Gastroesophageal sphincter (tissue), 4 donors: ENCODE measurements at regions not wholly inside any gene's neighbourhood (a gene's known extent, or its start where the extent isn't known, plus 50 kb on each side); places are given as distances from the start of the nearest gene placed in this dataset.

Experiments used
- ATAC-seq: fragments of 150-250 bp; one replicate; pipeline ENCODE4 v1.9.1; 2016; ENCODE audit warnings: mild to moderate bottlenecking, moderate library complexity
- H3K27ac ChIP-seq, 4 donors: fragments of 200-600 bp; sonication (generic) in 3 of 4; 1 replicate in 3 of 4; 2 replicates in 1 of 4; pipeline ENCODE4 v1.5.1; 2016 to 2019
- H3K27me3 ChIP-seq: fragments of 200-600 bp; sonication (generic); one replicate; pipeline ENCODE4 v1.5.1; 2019
- H3K36me3 ChIP-seq, 2 donors: fragments of 200-600 bp; sonication (generic); one replicate each; pipeline ENCODE4 v1.5.1; 2019; ENCODE audit warnings: control low read depth in 1 of 2
- H3K4me1 ChIP-seq, 3 donors: fragments of 200-600 bp; sonication (generic); 1 replicate in 2 of 3; 2 replicates in 1 of 3; pipeline ENCODE4 v1.5.1; 2016 to 2019; ENCODE audit warnings: control low read depth in 2 of 3
- H3K4me3 ChIP-seq, 2 donors: fragments of 200-600 bp; sonication (generic); one replicate each; pipeline ENCODE4 v1.5.1; 2019; ENCODE audit warnings: mild to moderate bottlenecking in 1 of 2, moderate library complexity in 1 of 2
- H3K9me3 ChIP-seq, 3 donors: fragments of 200-600 bp; sonication (generic); one replicate each; pipeline ENCODE4 v1.5.1; 2017 to 2019; ENCODE audit warnings: control low read depth in 2 of 3
- EP300 ChIP-seq: sonication (generic); formaldehyde crosslinking; IDR thresholded peaks from one replicate; pipeline ENCODE4 v1.6.1; 2017; ENCODE audit warnings: antibody characterized with exemption, mild to moderate bottlenecking
- POLR2A ChIP-seq, 2 donors: fragments of 450-650 bp; IDR thresholded peaks; one replicate each; pipeline ENCODE4 v1.6.1; 2017; ENCODE audit warnings: antibody characterized with exemption in 2 of 2, mild to moderate bottlenecking in 2 of 2, moderate library complexity in 1 of 2
- POLR2AphosphoS5 ChIP-seq: sonication (generic); formaldehyde crosslinking; IDR thresholded peaks from one replicate; pipeline ENCODE4 v1.6.1; 2017; ENCODE audit warnings: antibody characterized with exemption
- WGBS, 2 donors: methylation state at CpG; one replicate each; pipeline ENCODE4 v1.1.5; 2018; ENCODE audit warnings: low coverage in 1 of 2; 5-methylcytosine and 5-hydroxymethylcytosine counted together
- TF ChIP-seq, protein P1 (sequence below), 4 experiments: fragments of 200-600 bp in 2 of 4; fragments of 450-650 bp in 2 of 4; sonication (generic) in 1 of 4; IDR thresholded peaks; one replicate each; pipeline ENCODE4 v1.5.1; 2017 to 2019; ENCODE audit warnings: antibody characterized with exemption in 4 of 4, mild to moderate bottlenecking in 2 of 4, moderate library complexity in 2 of 4

DNA sequence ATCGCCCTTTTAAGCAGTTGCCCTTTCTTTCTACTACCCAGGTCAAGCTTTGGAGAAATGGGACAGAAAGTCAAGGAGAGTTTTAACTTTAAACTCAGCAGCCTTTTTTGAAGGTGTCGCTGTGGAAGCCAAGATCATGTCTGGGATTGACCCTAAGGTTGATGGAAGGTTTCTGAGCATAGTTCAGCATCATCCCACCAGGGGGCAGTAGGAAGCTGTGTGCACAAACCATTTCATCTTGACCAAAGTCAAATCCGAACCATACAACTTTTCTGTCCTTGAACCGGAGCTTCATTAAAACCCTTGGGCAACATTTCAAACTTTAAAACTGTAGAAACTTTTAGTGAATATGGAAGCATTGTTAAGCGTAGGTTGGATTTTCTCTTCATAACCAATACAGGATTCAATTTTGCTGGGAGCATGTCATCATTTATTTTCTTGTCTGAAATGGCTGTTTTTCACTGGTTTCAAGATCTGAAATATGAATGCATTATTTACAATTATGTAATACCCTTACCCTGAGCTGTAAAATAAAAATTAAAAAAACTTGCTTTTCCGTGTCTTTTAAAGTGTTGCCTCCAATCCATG is 214.4 kb upstream of the KIAA1217 start:
- Histone ChIP-seq H3K27me3 (no peaks in the 10 kb centered on the region), H3K4me1 (no peaks in the 10 kb centered on the region), H3K27ac (no peak overlapping the region), H3K36me3 (no peaks in the 10 kb centered on the region), H3K4me3 (no peak overlapping the region), H3K9me3 (no peaks in the 10 kb centered on the region)
- TF ChIP-seq POLR2A (IDR thresholded peaks at IDR 0.05), result no peak
- TF ChIP-seq, protein P1, sequence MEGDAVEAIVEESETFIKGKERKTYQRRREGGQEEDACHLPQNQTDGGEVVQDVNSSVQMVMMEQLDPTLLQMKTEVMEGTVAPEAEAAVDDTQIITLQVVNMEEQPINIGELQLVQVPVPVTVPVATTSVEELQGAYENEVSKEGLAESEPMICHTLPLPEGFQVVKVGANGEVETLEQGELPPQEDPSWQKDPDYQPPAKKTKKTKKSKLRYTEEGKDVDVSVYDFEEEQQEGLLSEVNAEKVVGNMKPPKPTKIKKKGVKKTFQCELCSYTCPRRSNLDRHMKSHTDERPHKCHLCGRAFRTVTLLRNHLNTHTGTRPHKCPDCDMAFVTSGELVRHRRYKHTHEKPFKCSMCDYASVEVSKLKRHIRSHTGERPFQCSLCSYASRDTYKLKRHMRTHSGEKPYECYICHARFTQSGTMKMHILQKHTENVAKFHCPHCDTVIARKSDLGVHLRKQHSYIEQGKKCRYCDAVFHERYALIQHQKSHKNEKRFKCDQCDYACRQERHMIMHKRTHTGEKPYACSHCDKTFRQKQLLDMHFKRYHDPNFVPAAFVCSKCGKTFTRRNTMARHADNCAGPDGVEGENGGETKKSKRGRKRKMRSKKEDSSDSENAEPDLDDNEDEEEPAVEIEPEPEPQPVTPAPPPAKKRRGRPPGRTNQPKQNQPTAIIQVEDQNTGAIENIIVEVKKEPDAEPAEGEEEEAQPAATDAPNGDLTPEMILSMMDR (IDR thresholded peaks at IDR 0.05), result peak; percentile 36 to 78 (median 68)
- WGBS, 2 donors, result 32 to 34% methylated on average over 6 of the region's 6 CpGs
- no peak for ATAC-seq

GRCh38 chr10:23999445-23999844 is 209.5 kb upstream of the KIAA1217 start:
- Histone ChIP-seq H3K4me3 (no peak overlapping the region), H3K27me3 (no peaks in the 10 kb centered on the region), H3K9me3 (no peaks in the 10 kb centered on the region), H3K4me1 (no peaks in the 10 kb centered on the region), H3K36me3 (no peaks in the 10 kb centered on the region), H3K27ac (no peak overlapping the region)
- no peak for TF ChIP-seq EP300
- TF ChIP-seq, protein P1 (IDR thresholded peaks at IDR 0.05), result no peak
- TF ChIP-seq POLR2A (IDR thresholded peaks at IDR 0.05), result no peak
- no peak for TF ChIP-seq POLR2AphosphoS5
- 91 to 94% methylated on average over 6 to 7 of the region's 9 CpGs for WGBS, 2 donors
- no peak for ATAC-seq

DNA sequence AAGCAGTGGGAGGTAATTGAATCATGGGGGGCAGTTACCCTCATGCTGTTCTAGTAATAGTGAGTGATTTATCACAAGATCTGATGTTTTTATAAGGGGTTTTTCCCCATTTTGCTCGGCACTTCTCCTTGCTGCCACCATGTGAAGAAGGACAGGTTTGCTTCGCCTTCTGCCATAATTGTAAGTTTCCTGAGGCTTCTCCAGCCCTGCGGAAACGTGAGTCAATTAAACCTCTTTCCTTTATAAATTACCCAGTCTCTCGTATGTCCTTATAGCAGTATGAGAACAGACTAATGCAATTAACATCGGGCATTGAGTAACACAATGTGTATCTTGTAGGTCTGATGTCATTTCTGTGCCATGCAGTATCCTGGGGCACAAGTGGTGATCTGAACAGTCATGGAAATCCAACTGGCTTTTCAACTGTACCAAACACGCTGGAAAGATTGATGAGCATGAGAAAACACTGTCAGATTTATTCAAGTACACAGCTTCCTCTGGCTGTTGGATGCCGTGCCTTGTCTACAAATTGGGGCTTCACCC is 208.6 kb upstream of the KIAA1217 start:
- 83 to 86% methylated on average over 6 to 7 of the region's 8 CpGs for WGBS, 2 donors
- H3K27me3 ChIP-seq, result no peaks in the 10 kb centered on the region
- ATAC-seq, result no peak

DNA sequence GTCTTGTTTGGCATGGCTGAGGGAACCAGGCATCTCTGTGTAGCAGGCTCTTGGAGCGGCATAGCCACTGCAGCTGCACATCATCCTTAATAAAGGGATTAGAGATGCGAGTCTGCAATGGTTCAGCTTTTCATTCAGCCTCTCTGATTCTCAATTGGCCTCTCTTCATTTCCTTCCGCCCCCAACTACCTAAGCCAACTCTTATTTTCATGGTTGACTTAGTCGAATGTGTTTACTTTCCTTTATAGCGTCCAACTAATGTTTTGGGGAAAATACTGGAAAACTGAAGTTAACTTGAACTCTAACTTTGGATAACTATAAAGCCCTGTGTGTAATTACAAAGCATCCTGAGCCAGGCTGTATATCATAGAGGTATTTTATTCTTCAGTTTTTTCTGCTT is 202.2 kb upstream of the KIAA1217 start:
- no peak for ATAC-seq
- Histone ChIP-seq H3K27ac (no peak overlapping the region), H3K27me3 (no peaks in the 10 kb centered on the region), H3K4me1 (peaks cover 0 to 6% (median 0%) of the 10 kb centered on the region in 3 donors), H3K9me3 (no peaks in the 10 kb centered on the region), H3K36me3 (no peaks in the 10 kb centered on the region), H3K4me3 (no peak overlapping the region)
- TF ChIP-seq POLR2AphosphoS5 (no peak), POLR2A (IDR thresholded peaks at IDR 0.05) (no peak), EP300 (no peak)
- TF ChIP-seq, protein P1 (IDR thresholded peaks at IDR 0.05), result no peak
- WGBS, 2 donors, result 74 to 88% methylated on average over 4 to 5 of the region's 5 CpGs

More for the DNA sequence above, 208.6 kb upstream of the KIAA1217 start:
- TF ChIP-seq EP300 (no peak), POLR2A (IDR thresholded peaks at IDR 0.05) (no peak), POLR2AphosphoS5 (no peak)
- TF ChIP-seq, protein P1 (IDR thresholded peaks at IDR 0.05), result no peak
- no peaks in the 10 kb centered on the region for H3K9me3 ChIP-seq
- no peak overlapping the region for H3K4me3 ChIP-seq
- H3K27ac ChIP-seq, result no peak overlapping the region
- H3K4me1 ChIP-seq, result no peaks in the 10 kb centered on the region
- no peaks in the 10 kb centered on the region for H3K36me3 ChIP-seq

GRCh38 chr10:24007359-24007758 is 201.6 kb upstream of the KIAA1217 start:
- no peak overlapping the region for H3K27ac ChIP-seq
- H3K9me3 ChIP-seq, result no peaks in the 10 kb centered on the region
- no peaks in the 10 kb centered on the region for H3K27me3 ChIP-seq
- TF ChIP-seq, protein P1 (IDR thresholded peaks at IDR 0.05), result no peak
- TF ChIP-seq POLR2A (IDR thresholded peaks at IDR 0.05) (no peak), POLR2AphosphoS5 (no peak), EP300 (no peak)
- H3K4me1 ChIP-seq, result peaks cover 0 to 6% (median 0%) of the 10 kb centered on the region in 3 donors
- 60% methylated on average over 3 of the region's 3 CpGs for WGBS, 2 donors
- no peak for ATAC-seq
- no peak overlapping the region for H3K4me3 ChIP-seq
- H3K36me3 ChIP-seq, result no peaks in the 10 kb centered on the region
